Caco-2 (cell line): ENCODE measurements at regions not wholly inside any gene's neighbourhood (a gene's known extent, or its start where the extent isn't known, plus 50 kb on each side); places are given as distances from the start of the nearest gene placed in this dataset.

Experiments used
- BruUV-seq: library from RNA; stranded (reverse); fragments of 400-500 nt; replicated peaks from 2 replicates; lab custom pipeline; 2021; lab: Mats Ljungman, UMichigan
- CTCF ChIA-PET: fragments of 300-600 bp; sonication (Branson Sonifier 250); formaldehyde crosslinking; loops from one replicate; lab custom pipeline; 2022; ENCODE audit warnings: antibody characterized with exemption; lab: Charles Lee
- POLR2A ChIA-PET: fragments of 300-600 bp; sonication (Branson Sonifier 250); formaldehyde crosslinking; loops from one replicate; lab custom pipeline; 2022; ENCODE audit warnings: antibody characterized with exemption; lab: Charles Lee
- DNase-seq, 2 experiments: peaks; one replicate each; pipeline versions ENCODE4 v3.0.0 to v3.0.0-alpha.2; 2020 to 2022
- H3K27me3 ChIP-seq: replicated peaks from 2 replicates; pipeline ENCODE4 v1.6.0; 2011; ENCODE audit warnings: low read length; ENCODE audit not compliant: control insufficient read depth, insufficient read depth
- H3K36me3 ChIP-seq: 2 replicates; pipeline ENCODE4 v1.5.1; 2011; ENCODE audit warnings: low read length; ENCODE audit not compliant: control insufficient read depth, insufficient read depth
- H3K4me1 ChIP-seq: fragments of 250-450 bp; sonication (Bioruptor Pico); 2 replicates; pipeline ENCODE4 v1.5.1; 2020; ENCODE audit warnings: mild to moderate bottlenecking
- H3K4me3 ChIP-seq: 2 replicates; pipeline ENCODE4 v1.5.1; 2011; ENCODE audit warnings: low read depth, mild to moderate bottlenecking, control low read depth, low read length
- H3K9me3 ChIP-seq: fragments of 250-450 bp; sonication (Bioruptor Pico); 2 replicates; pipeline ENCODE4 v1.5.1; 2020; ENCODE audit warnings: mild to moderate bottlenecking, moderate library complexity
- H3K27ac Mint-ChIP-seq: one replicate; pipeline ENCODE4 v1.8.0; 2022; ENCODE audit warnings: mixed read lengths; ENCODE audit not compliant: unreplicated experiment
- H3K27me3 Mint-ChIP-seq: one replicate; pipeline ENCODE4 v1.8.0; 2022; ENCODE audit warnings: mixed read lengths; ENCODE audit not compliant: insufficient read depth, unreplicated experiment
- H3K36me3 Mint-ChIP-seq: one replicate; pipeline ENCODE4 v1.8.0; 2022; ENCODE audit warnings: mild to moderate bottlenecking, mixed read lengths; ENCODE audit not compliant: insufficient read depth, unreplicated experiment
- H3K4me1 Mint-ChIP-seq: one replicate; pipeline ENCODE4 v1.8.0; 2022; ENCODE audit warnings: low read depth, mixed read lengths; ENCODE audit not compliant: unreplicated experiment
- H3K4me3 Mint-ChIP-seq: one replicate; pipeline ENCODE4 v1.8.0; 2022; ENCODE audit warnings: mild to moderate bottlenecking, moderate library complexity, mixed read lengths; ENCODE audit not compliant: unreplicated experiment
- H3K9me3 Mint-ChIP-seq: one replicate; pipeline ENCODE4 v1.8.0; 2022; ENCODE audit warnings: mixed read lengths; ENCODE audit not compliant: unreplicated experiment
- CTCF ChIP-seq, 2 experiments: fragments of 200-600 bp in 1 of 2; IDR thresholded peaks; 1 replicate in 1 of 2; 2 replicates in 1 of 2; pipeline versions ENCODE4 v1.5.1 to v1.8.0; 2011 to 2022; ENCODE audit warnings: antibody characterized with exemption in 1 of 2, control low read depth in 1 of 2, inconsistent platforms in 1 of 2, low read depth in 1 of 2, low read length in 1 of 2, mild to moderate bottlenecking in 1 of 2, moderate library complexity in 1 of 2; ENCODE audit not compliant: insufficient read depth in 1 of 2, severe bottlenecking in 1 of 2, unreplicated experiment in 1 of 2
- intact Hi-C: fragments of 100-400 bp; cut with micrococcal nuclease; formaldehyde crosslinking; loops from one replicate; pipeline ENCODE4 v1.10.0; 2022; ENCODE audit not compliant: unreplicated experiment

DNA sequence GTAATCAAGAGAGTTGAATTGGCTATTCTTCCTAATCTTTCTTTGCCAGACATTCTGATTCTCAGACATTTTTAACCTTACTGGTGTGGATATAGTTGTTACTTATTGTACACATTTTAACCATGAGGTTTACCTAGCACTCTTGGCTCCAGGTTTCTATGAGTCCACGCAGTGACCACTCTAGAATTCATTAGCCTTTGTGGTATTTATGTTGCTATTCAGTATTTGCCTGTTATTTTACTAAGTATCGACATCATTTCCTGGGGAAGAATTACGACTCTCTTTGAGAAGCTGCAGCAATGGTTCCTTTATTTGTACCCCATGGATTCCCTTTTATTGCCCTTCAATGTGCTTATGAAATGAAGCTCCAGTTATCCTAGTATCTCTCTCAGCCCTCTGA, 120.7 kb downstream of the RDH14 start:
- no TSS peak for BruUV-seq
- Histone ChIP-seq H3K4me1 (no peaks in the 10 kb centered on the region), H3K9me3 (no peaks in the 10 kb centered on the region), H3K27me3 (no peaks in the 10 kb centered on the region), H3K36me3 (no peaks in the 10 kb centered on the region), H3K4me3 (no peak overlapping the region)
- intact Hi-C loops, result loop anchor here (5.0 to 10.0 kb wide), 3 partner anchors 63 to 1425 kb away; no protein-coding TSS in a partner anchor
- CTCF ChIA-PET, result no interaction called here
- no peak for DNase-seq
- H3K9me3 Mint-ChIP-seq, result no peaks in the 10 kb centered on the region
- no peak for TF ChIP-seq CTCF (IDR thresholded peaks at IDR 0.05; ENCODE audit: insufficient read depth in 1 of 2, low read depth in 1 of 2, low read length in 1 of 2, severe bottlenecking in 1 of 2, unreplicated experiment in 1 of 2)
- H3K27me3 Mint-ChIP-seq, result peaks cover 21% of the 10 kb centered on the region
- POLR2A ChIA-PET, result no interaction called here
- H3K4me1 Mint-ChIP-seq, result no peaks in the 10 kb centered on the region
- H3K27ac Mint-ChIP-seq, result no peak overlapping the region
- H3K36me3 Mint-ChIP-seq, result no peaks in the 10 kb centered on the region
- no peak overlapping the region for H3K4me3 Mint-ChIP-seq

DNA sequence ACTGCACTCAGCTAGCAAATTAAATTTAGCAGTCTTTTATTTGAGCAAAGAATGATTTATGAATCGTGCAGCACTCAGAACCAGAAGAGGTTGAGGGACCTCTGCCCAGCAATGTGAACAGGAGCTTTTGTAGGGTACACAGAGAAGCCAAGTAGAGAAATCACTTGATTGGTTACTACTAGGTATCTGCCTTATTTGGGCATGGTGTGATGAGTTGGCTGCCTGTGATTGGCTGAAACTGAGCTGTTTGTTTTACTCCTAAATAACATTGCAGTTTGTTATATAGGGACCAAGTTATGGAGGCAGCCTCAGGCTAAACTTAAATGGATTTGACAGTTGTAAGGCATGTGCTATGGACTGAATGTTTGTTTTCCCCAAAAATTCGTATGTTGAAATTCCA, 122.5 kb downstream of the RDH14 start:
- TF ChIP-seq CTCF (IDR thresholded peaks at IDR 0.05; ENCODE audit: insufficient read depth in 1 of 2, low read depth in 1 of 2, low read length in 1 of 2, severe bottlenecking in 1 of 2, unreplicated experiment in 1 of 2), result no peak
- no peaks in the 10 kb centered on the region for H3K4me1 ChIP-seq
- no TSS peak for BruUV-seq
- ChIA-PET CTCF (no interaction called here), POLR2A (no interaction called here)
- H3K4me1 Mint-ChIP-seq, result no peaks in the 10 kb centered on the region
- H3K27me3 ChIP-seq, result no peaks in the 10 kb centered on the region; the same call in 1 of the 2 replicates
- intact Hi-C loops, result loop anchor here (5.0 to 10.0 kb wide), 3 partner anchors 64 to 1427 kb away; no protein-coding TSS in a partner anchor
- no peaks in the 10 kb centered on the region for H3K9me3 Mint-ChIP-seq
- H3K9me3 ChIP-seq, result no peaks in the 10 kb centered on the region
- H3K36me3 ChIP-seq, result no peaks in the 10 kb centered on the region
- H3K27ac Mint-ChIP-seq, result no peak overlapping the region
- H3K36me3 Mint-ChIP-seq, result no peaks in the 10 kb centered on the region
- peaks cover 16% of the 10 kb centered on the region for H3K27me3 Mint-ChIP-seq
- H3K4me3 ChIP-seq, result no peak overlapping the region
- H3K4me3 Mint-ChIP-seq, result no peak overlapping the region
- DNase-seq, result no peak

DNA sequence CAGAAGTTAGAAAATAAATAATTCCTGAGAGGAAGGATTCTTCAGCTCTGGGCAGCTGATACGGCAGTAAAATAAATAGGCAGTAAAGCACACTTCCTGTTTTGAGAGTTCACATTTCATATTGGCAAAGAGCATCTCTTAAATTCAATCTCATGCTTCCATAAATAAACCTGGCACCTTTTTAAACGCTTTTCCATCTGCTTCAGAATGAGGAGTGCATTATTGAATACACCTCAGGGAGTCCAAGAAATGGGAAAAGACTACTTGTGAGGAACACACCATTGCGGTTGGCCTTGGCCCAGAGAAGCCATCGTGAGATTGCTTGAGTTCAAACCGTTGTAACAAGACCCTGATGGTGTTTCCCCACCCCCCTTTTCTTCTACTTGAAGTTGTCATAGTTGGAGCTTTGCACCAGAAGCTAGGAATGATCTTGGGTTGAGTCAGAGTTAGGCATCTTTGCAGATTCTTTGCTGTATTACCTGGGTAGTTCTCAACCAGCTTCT, 123.9 kb downstream of the RDH14 start:
- intact Hi-C loops, result loop anchor here (5.0 to 10.0 kb wide), 3 partner anchors 66 to 1428 kb away; no protein-coding TSS in a partner anchor
- H3K4me1 ChIP-seq, result no peaks in the 10 kb centered on the region
- H3K4me3 ChIP-seq, result no peak overlapping the region
- H3K27me3 ChIP-seq, result no peaks in the 10 kb centered on the region; the same call in 1 of the 2 replicates
- Mint-ChIP-seq H3K4me1 (no peaks in the 10 kb centered on the region), H3K27ac (no peak overlapping the region), H3K9me3 (no peaks in the 10 kb centered on the region), H3K36me3 (no peaks in the 10 kb centered on the region), H3K27me3 (peaks cover 10% of the 10 kb centered on the region), H3K4me3 (no peak overlapping the region)
- no peaks in the 10 kb centered on the region for H3K9me3 ChIP-seq
- ChIA-PET CTCF (no interaction called here), POLR2A (no interaction called here)
- no peak for DNase-seq
- BruUV-seq, result no TSS peak
- no peak for TF ChIP-seq CTCF (IDR thresholded peaks at IDR 0.05; ENCODE audit: insufficient read depth in 1 of 2, low read depth in 1 of 2, low read length in 1 of 2, severe bottlenecking in 1 of 2, unreplicated experiment in 1 of 2)
- H3K36me3 ChIP-seq, result no peaks in the 10 kb centered on the region
